Brain microvascular endothelial cell (primary cell): ENCODE measurements at regions not wholly inside any gene's neighbourhood (a gene's known extent, or its start where the extent isn't known, plus 50 kb on each side); places are given as distances from the start of the nearest gene placed in this dataset.

Experiments used
- DNase-seq: peaks from one replicate; pipeline ENCODE4 v3.0.0-alpha.2; 2020
- H3K27ac ChIP-seq: fragments of 250-450 bp; sonication (Bioruptor Pico); 2 replicates; pipeline ENCODE4 v1.5.1; 2020; ENCODE audit warnings: mild to moderate bottlenecking, moderate library complexity
- H3K27me3 ChIP-seq: fragments of 250-450 bp; sonication (Bioruptor Pico); replicated peaks from 2 replicates; pipeline ENCODE4 v1.5.1; 2020; ENCODE audit warnings: mild to moderate bottlenecking
- H3K36me3 ChIP-seq: fragments of 250-450 bp; sonication (Bioruptor Pico); replicated peaks from 2 replicates; pipeline ENCODE4 v1.5.1; 2020; ENCODE audit warnings: mild to moderate bottlenecking
- H3K4me3 ChIP-seq: 2 replicates; pipeline ENCODE4 v1.5.1; 2011; ENCODE audit warnings: low read depth, mild to moderate bottlenecking, control low read depth, low read length, moderate library complexity
- CTCF ChIP-seq: IDR thresholded peaks from 2 replicates; pipeline ENCODE4 v1.5.1; 2011; ENCODE audit warnings: low read depth, mild to moderate bottlenecking, moderate library complexity, low read length, control low read depth, inconsistent platforms; ENCODE audit errors: missing control alignments
- in situ Hi-C: cut with HindIII; loops from 2 replicates; pipeline ENCODE4 v1.10.0; 2017; ENCODE audit warnings: low sequenced_read_pairs, low pct_ligation_motif_present

- no peak for DNase-seq
- H3K36me3 ChIP-seq: no peaks in the 10 kb centered on the region
- TF ChIP-seq CTCF: no peak
Observed at GRCh38 chr2:234711308-234711707, 214.4 kb upstream of the ARL4C start.

GRCh38 chr2:234710587-234710986 lies 213.7 kb upstream of the ARL4C start:
- H3K27ac ChIP-seq: no peak overlapping the region
- DNase-seq: no peak
- in situ Hi-C loops: no loop called here
- TF ChIP-seq CTCF: no peak
- H3K36me3 ChIP-seq: no peaks in the 10 kb centered on the region
- H3K4me3 ChIP-seq: no peak overlapping the region
- H3K27me3 ChIP-seq: no peaks in the 10 kb centered on the region

More at GRCh38 chr2:234711308-234711707, 214.4 kb upstream of the ARL4C start:
- Histone ChIP-seq H3K27me3 (no peaks in the 10 kb centered on the region), H3K4me3 (no peak overlapping the region), H3K27ac (no peak overlapping the region)
- in situ Hi-C loops: no loop called here

GRCh38 chr2:234710066-234710465 lies 213.2 kb upstream of the ARL4C start:
- in situ Hi-C loops: no loop called here
- Histone ChIP-seq H3K4me3 (no peak overlapping the region), H3K27ac (no peak overlapping the region), H3K36me3 (no peaks in the 10 kb centered on the region), H3K27me3 (no peaks in the 10 kb centered on the region)
- no peak for DNase-seq
- TF ChIP-seq CTCF: no peak

- no peak for DNase-seq
- in situ Hi-C loops: no loop called here
- Histone ChIP-seq H3K4me3 (no peak overlapping the region), H3K27me3 (no peaks in the 10 kb centered on the region), H3K36me3 (no peaks in the 10 kb centered on the region), H3K27ac (no peak overlapping the region)
- TF ChIP-seq CTCF: no peak
Observed at GRCh38 chr2:234708717-234709116, 211.8 kb upstream of the ARL4C start.

GRCh38 chr2:234708091-234708683 lies 211.3 kb upstream of the ARL4C start:
- no peaks in the 10 kb centered on the region for H3K36me3 ChIP-seq
- no peak for DNase-seq
- H3K27ac ChIP-seq: no peak overlapping the region
- no peak for TF ChIP-seq CTCF
- in situ Hi-C loops: no loop called here
- H3K27me3 ChIP-seq: no peaks in the 10 kb centered on the region
- H3K4me3 ChIP-seq: no peak overlapping the region

- no peak for TF ChIP-seq CTCF
- in situ Hi-C loops: no loop called here
- DNase-seq: no peak
- H3K4me3 ChIP-seq: no peak overlapping the region
- no peaks in the 10 kb centered on the region for H3K36me3 ChIP-seq
- no peak overlapping the region for H3K27ac ChIP-seq
- no peaks in the 10 kb centered on the region for H3K27me3 ChIP-seq
Observed at GRCh38 chr2:234706086-234706485, 209.2 kb upstream of the ARL4C start.
